Glomerular endothelial cell (primary cell): ENCODE measurements at regions not wholly inside any gene's neighbourhood (a gene's known extent, or its start where the extent isn't known, plus 50 kb on each side); places are given as distances from the start of the nearest gene placed in this dataset.

Experiments used
- DNase-seq: peaks from one replicate; pipeline ENCODE4 v3.0.0-alpha.2; 2011; ENCODE audit warnings: low read depth, low spot score; ENCODE audit errors: extremely low read depth

DNA sequence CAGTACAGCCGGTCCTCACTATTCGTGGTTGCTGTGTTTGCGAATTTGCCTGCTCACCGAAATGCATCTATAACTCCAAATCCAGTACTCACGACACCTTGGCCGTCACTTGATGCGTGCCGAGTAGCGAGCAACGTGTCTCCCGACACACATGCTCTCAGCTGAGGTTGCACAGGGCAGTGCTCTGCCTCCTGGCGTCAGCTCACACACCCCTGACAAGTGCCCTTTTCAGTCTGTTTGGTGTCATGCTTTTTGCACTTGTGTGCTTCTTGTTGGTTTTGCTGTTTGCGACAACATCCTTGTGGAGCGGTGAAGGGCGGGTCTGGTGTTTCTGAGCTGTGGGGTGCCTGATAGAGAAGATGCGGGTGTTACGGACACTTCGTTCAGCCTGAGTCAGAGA lies 110.4 kb upstream of the RFLNA start:
- DNase-seq: no peak

DNA sequence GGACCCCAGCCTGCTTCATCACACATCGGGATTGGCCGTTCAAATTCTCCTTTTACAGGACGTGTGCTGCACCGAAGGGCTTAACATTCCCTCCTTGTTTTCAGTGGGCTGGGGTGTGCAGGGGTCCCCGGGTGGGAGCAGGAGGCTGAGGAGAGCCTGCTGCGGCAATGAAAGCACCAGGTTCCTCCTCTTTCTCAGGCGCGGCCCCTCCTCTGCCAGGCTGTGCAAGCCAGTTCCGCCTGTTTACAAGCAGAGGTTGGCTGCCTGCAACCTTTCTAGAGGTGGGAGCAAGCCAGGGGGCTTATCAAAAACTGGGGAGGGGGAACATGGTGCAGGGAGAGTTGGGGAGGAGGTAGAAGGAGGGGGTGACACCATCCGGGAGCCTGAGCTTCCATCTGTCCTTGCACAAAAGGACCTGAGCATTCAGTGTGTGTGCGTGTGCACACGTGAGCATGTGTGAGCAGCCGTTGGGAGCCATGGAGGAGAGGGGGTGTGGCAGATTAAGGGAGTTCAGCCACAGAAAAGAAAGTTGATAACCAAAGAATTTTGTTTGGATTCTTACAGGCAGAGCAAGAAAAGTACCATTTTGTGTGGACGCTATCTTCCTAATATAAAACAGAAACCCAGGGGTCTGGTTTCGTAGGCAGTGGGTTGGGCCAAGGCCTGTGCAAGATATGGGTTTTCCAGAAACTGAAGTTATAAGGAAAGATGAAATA lies 108.8 kb upstream of the RFLNA start:
- DNase-seq: no peak

DNA sequence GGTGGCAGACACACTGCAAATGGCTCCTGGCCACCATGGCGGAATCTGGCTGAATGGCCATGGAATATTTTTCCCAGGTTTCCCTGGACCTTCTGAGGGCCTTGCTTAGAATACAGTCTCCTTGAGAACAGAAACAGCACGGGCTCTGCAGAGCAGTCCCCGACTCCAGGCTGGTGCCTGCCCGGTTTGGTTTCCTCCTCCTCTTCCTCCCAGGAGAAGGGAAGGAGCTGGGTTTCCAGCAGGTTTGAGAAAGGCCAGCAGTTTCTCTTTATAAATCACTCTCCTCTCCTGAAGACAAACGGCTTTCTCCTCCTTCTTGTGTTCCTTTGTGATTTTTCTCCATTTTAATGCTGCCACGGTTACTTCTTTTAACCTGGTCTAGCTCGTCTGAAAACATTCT lies 106.8 kb upstream of the RFLNA start:
- no peak for DNase-seq

DNA sequence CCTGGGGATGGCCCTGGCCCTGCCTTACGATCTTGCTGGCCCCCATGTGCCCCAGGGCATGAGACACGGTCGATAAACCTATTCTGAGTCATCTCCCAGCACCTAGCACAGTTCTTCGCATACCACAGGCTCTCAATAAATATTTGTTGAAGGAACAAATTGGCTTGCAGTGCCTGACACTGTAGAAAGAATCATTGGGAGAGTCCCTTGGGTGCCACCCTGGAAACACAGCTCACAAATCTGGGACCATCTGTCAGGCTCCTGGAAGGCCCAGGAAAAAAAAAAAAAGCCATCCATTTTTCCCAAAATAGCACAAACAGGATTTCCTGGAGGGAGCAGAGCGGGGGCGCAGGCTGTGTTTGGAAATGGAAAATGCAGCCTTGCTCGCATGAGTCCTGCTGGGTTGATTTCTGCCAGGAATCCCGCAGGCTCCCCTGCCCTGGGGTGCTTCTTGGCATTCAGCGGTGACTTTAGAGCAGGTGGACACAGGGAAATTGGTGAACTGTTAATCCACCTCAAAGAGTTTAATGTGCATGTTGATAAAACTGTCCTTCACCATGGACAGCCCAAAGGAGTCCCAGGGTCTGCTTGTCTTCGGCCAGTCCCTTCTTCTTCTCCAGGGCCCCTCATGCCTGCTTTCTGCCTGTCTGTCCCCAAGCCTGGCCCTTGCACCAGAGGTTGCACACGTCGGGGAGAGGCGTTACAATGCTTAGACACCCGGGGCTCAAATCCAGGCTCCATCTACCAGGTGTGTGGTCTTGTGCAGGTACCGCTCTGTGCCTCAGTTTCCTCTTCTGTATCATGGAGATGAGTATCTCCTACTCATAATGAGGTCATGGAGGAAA lies 106.1 kb upstream of the RFLNA start:
- no peak for DNase-seq

DNA sequence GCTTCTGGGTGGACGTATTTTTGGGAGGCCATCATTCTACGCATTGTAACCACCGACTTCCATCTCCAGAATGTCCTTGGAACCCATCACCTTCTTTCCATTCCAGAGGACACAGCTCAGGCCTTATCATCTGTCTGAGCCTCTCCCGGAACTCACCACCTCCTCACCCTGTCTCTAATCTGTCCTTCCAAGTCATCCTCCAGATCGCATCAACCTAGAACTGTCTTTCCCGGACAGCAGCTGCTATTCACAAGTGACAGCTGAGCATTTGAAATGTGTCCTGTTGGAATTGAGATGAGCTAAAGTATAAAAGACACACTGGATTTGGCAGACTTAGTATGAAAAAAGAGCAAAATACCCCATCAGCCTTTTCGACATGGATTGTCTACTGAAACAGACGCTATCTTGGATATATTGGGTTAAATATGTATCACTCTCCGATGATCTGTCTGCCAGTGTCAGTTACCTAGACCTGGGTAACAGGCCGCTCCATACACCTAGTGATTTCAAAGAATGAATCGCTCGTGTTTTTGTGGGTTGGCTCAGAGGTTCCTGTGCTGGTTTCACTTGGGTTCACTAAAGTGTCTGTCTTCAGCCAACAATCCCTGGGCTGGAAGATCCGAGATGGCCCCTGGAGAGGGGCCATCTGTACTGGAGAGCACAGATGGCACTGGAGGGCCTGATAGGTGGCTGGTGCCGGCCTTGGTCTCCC lies 104.4 kb upstream of the RFLNA start:
- no peak for DNase-seq

DNA sequence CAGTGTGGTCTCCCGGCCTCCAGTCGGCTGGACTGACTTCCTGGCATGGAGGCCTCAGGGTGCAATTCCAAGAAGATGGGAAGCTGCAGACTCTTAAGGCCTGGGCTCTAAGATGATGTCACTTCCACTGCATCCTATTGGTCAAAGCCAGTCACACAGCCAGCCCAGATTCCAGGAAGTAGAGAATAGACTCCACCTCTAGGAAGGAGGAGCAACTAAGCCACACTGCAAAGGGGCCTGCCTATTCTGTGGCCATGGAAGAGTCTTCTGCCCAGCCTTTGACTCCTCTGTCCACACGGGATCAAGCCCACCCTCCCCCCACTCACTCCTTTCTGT lies 103.9 kb upstream of the RFLNA start:
- no peak for DNase-seq

DNA sequence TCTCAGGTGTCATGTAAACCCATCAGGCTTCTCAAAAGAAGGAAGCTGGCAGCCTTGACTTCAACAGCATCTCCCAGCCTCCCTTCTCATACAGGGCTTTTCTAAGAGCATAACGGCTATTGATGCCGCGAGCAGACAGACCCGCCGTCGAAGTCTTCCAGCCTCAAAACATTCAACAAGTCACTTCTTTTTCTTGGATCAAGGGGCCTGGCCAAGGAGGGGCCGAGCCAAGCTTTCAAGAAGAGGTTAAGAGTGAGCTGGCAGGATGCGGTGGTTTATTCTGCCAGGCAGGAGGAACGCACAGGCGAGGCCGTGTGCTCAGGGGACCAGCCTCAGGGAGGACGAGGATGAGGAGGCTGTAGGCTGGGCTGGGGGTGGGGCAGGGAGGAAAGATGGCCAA lies 102.9 kb upstream of the RFLNA start:
- no peak for DNase-seq

DNA sequence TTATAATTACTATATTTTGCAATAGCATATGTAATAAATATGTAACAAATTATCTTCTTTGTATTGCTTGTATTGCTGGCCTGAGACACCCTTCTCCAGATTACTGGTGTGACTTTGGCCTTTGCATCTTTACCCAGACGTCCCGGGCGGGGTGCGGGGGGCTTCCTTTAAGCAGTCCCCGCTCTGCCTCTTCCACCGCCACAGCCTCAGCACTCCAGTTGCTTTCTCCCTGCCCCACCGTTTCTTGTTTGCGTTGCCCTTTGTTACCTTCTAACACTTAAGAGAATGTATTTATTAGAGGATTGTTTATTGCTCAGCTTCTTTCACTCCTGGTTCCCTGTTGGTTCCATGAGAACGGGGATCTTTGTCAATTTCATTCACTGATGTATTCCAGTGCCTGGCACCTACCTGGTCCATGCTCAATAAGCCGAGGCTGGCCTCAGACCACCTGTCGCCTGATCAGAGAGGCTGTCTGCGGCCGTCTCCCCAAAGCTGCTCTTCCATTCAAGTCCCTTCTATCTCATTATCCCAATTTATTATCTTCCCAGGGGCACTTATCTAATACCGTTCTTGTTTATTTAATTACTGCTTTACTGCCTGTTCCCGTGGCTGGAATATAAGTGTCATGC lies 100.5 kb upstream of the RFLNA start:
- no peak for DNase-seq

DNA sequence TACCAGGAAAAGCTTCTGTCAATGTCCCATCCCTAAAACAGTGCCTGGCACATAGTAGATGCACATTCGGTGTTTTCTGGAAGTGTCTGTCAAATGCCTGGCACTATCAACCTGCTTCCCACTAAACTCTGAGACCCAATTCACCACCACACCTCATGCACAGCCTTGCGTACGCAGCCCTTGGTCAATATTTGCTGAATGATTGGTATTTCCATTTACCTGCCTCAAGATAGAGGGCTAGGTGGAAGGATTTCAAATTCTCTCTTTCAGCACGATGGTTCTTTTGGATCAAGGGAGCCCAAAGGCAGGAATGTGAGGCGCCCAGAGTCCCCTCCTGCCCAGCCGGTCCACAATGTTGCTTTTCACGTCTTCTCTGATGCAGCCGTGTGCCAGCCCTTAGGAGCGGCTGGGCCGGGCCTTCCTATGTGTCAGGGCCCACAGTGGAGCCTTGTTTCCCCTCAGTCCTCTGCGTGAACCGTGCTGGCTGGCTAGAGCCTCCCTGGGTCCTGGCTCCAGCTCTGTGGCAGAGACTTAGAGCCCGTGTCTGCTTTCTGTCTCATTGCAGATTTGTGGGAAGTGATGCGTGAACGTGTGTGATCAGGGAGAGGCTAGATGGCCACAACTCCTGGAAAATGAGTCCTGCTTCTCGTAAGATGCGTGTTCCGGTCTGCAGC lies 99.9 kb upstream of the RFLNA start:
- DNase-seq: no peak

DNA sequence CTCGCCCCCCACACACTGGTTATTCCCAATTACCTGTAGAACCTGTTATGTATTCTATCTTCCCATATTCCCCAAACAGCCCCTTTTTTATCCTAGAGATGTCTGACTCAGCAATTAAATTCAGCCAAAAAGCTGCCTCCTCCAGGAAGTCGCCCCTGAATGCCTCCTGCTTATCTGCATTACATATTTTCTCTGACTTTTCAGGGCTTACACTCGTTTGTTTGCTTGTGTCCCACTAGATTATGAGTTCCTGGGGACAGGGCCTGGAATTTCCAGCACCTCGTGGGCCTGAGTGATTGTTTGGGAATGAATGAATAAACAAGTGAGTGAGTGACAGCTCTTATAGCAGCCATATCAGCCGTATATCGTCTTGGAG lies 99.3 kb upstream of the RFLNA start:
- DNase-seq: no peak

DNA sequence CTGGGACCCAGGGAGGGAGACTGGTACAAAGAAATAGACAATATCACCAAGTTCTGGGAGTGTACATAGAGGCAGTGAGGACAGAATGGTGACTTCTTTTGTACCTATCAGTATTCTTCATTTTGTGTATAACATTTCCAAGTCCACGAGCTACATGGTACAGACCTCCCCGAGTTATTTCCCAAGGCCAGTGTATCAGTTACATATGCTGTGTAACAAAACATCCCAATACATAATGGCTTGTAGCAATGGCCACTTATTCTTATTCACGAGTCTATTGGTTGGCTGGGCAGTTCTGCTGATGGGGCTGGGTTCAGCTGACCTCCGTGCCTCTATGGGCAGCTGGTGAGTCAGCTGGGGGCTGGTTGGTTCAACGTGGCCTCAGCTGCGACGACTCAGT lies 98.7 kb upstream of the RFLNA start:
- DNase-seq: no peak

DNA sequence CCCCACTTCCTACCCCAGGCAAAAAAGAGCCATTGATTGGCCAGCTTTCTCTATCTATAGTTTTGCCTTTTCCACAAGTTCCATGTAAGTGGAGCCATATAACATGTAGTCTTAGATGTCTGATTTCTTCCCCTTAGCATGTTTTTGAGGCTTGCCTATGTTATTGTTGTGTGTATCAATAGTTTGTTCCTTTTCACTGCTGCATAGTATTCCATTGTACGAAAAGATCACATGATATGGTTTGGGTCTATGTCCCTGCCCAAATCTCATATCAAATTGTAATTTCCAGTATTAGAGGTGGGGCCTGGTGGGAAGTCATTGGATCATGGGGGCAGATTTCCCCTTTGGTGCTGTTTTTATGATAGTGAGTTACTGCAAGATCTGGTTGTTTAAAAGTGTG lies 93.6 kb upstream of the RFLNA start:
- no peak for DNase-seq

DNA sequence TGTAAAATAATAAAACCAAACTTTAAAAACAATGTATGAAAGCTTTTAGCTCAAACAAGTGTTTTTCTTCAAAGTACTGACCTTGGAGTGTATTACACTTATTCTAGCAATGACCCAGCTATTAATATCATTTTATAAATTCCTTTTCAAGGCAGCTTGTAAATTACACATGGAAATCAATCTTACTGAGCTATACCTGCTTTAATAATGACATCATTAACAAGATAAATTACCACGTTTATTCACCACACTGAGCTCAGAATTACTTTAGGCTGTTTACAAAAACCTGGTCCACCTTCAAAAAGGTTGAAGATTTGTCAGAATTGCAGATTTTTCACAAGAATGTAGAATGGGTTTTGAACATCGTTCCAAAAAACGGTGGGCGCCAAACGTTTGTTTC lies 91.7 kb upstream of the RFLNA start:
- no peak for DNase-seq

DNA sequence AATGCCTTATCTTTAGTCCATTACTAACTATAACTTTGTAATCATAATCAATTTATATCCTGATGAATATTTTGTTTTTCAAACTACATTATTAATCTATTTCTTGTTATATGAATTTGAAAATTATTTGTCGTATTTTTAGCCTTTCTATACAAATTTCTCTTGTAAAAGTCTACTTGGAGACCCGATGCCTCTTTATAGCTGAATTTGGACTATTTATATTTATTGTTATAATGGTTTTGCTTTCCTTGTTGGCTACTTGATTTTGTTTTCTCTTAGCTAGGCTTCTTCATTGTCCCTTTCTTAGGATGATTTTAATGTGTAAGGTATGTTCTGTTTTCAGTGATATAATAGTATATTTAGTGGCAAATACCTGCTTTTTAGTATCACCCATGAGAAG lies 89.5 kb upstream of the RFLNA start:
- DNase-seq: no peak

DNA sequence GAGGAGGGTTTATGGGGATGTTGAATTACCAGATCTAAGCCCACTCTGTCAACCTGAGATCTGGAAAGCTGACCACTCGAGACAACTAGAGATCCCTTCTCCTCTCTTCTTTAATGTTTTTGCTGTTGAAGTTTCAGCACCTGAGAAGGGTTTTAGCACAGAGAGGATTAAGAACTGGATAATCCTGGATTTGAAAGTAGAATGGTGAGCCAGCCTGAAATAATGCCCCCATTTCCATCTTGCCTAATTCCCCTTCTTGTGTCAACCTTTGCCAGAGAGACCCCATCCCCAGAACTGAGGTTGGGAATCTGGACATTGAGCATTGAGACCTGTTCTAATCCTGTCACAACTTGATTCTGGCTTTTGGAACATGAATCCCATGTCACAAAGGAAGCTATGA lies 87.8 kb upstream of the RFLNA start:
- DNase-seq: no peak

DNA sequence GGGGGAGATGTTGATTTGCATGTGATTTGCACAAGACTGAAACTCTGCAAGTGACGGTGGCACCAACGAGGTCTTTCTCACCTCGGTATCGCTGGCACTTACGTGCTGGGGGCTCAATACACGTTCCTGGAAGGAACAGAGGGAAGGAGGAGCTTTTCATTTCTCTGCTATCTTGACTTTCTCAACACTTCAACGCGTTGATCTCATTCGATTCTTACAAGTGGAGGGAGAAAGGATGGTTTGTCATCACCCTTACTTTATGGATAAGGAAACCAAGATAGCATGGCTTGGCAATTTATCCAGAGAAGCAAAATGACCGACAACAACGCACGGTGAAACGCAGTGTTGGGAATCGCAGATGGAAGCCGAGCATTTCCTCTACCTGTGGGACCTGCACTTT lies 87.3 kb upstream of the RFLNA start:
- no peak for DNase-seq

DNA sequence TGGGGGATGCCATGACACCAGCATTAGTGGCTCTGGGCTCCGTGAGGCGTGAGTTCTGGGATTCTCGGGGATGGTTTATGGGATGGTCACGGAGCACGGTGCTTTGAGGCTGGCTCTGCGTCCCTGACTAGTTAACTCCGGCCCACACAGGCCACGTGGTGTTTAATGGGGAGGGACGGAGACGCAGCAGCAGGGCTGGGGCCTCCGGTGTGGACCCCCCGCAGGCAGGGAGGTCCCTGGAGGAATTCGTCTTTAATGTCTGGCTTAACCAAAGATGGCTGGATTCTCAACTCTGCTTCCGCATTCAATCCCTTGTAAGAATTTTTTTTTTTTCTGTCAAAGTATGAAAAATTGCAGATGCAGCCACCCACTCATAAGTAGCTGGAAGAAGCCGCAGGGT lies 86.4 kb upstream of the RFLNA start:
- DNase-seq: no peak

DNA sequence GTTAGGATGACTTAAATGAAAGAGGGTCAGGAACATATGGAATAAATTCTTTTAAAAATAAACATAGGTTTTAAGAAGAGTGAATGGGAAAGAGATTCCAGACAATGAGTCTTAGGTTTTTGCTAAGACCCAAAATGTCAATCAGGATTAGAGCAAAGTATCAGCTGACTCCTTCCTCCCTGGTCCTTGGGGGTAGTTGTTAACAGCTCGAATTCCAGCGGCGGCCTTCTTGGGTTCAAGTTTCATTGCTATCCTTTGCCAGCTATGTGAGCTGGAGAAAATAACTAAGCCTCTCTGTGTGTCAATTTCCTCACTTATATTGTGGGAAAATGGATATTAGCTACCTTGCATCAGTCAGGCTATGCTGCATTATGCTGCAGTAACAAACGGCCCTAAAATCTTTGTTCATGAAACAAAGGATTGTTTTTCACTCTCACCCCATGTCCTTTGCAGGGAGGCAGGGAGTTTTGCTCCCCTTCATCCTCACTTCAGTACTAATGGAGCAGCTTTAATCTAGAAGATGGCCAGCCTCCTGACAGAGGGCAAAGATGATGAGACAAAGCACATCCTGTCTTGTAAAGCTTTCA lies 83.8 kb upstream of the RFLNA start:
- DNase-seq: no peak

DNA sequence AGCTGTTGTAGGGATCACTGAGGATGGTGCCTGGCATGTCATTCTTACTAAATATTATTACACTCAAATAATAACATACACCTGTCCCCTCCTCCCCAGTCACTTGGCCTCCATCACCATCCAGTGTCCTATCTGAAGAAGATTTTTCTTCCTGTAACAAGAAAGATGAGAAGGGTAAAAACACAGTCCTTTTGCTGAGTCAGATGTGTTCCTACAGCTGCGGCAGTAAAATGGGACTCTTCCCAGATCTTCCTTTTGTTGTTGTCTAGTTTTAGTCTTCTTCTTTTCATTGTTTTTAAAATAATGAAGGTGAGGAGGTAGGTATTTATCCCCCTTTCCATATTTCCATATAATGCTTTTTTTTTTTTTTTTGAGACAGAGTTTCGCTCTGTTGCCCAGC lies 83.1 kb upstream of the RFLNA start:
- DNase-seq: no peak

DNA sequence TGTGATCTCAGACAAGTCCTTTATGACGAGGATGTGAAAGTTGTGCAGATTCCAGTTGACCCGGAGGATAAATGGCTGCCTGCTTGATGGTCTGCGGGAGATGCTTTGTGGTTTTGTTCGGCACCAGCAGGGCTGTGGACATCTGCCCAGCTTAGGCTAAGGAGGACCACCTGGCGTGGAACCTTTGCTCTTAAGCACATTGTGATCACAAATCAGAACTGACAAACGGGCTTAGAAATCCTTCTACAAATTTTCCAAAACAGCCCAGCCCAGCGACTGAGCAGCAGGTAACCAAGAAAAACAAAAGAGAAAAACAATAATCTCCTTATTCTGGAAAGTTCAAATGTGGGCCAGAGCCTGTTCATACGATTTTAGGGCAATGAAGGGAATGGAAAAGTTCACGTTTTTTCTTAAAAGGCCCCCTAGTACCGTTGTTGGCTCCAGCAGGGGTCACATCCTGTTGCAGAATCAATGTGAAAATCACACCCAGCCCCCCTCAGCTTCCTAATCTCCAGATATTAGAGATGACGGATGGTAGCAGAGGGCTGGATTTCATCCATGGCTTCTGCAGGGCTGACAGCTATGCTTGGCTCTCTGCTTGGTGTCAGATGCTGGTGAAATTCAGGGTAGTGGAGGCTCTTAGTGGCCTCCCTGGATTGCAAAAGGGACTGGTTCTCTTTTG lies 81.1 kb upstream of the RFLNA start:
- DNase-seq: no peak
